AG09319 (cell line): ENCODE measurements at regions not wholly inside any gene's neighbourhood (a gene's known extent, or its start where the extent isn't known, plus 50 kb on each side); places are given as distances from the start of the nearest gene placed in this dataset.

Source experiments
- DNase-seq: peaks from one replicate; pipeline ENCODE4 v3.0.0-alpha.2; 2010; ENCODE audit warnings: low read depth; ENCODE audit errors: extremely low read depth
- CTCF ChIP-seq: IDR thresholded peaks from 2 replicates; pipeline ENCODE4 v1.5.1; 2011; ENCODE audit warnings: low read depth, mild to moderate bottlenecking, inconsistent platforms, low read length, moderate library complexity

DNA sequence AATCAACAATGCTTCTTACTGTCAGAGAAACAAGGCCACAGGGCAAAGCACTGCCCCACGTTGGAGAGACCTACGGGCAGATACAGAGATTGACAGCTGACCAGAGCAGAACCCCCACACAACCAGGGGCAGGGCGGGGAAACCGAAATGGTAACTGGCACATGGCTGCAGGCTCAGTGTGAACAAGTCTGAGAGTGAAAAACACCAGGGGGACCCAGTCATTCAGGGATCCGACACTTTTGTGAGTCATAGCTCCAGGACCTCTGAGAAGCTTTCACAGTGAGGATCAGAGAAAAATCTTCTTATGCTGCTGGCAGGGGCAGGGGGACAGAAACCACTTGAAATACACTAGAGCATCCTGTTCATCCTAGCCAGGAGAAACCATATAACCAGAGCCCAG lies 254.2 kb downstream of the C6orf118 start:
- no peak for DNase-seq
- no peak for TF ChIP-seq CTCF

DNA sequence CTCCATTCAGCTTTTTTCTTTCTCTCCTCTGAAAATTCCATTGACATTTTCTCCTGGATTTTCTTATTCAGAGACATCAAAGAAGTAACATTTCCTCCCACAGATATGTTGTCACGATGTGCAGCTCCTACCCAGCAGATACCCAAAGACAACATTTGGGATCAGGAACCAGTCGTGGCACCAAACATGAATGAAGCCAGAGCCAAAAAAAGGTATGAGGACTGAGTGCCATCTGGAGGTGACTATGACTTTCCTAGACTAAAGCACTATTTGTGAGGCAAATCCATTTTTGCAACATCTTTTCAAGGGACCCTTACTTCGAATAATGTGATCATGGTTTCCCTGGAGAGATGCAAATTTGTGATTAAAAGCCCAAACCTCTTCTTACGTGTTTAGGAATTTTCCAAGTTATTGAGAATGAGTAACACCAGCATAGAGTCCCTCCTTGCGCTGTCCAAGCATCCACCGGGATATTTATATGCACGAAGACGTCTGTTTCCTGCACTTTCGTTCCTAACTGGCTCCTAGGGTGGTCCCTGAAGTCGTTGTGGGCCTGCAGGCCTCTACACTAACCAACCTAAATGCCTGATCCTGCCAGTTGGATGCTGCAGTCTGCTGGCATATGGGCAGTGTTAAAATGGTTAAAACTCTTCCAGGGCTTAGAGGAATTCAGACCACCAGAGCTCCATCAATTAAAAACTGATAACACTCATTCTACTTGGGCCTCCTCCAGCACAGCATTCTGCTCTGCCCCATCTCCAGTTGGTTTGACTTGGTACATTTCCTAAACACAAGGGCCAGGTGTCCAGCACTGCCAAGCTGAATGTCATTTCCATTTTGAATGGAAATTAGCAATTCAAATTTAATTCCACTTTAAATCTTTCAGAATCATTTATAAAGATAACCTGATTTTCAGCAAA lies 256.6 kb downstream of the C6orf118 start:
- no peak for DNase-seq
- no peak for TF ChIP-seq CTCF

DNA sequence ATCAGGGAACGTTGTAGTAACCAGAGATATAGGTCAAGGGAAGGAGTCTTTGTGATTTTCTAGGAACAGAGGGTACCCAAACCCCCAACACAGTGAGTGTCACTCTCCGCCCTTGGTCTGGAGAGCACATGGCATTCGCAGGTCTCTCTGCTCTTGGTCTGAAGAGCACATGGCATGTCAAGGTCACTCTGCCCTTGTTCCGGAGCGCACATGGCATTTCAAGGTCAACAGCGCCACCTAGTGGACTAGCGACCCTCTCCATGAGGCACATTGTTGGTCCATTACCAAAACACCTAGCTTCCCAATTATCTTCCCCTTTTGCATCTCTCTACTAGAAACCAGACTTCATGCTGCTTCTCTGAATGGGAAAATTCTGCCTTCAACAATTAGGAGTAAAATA lies 260.0 kb downstream of the C6orf118 start:
- DNase-seq, result no peak
- peak; percentile 19 for TF ChIP-seq CTCF

DNA sequence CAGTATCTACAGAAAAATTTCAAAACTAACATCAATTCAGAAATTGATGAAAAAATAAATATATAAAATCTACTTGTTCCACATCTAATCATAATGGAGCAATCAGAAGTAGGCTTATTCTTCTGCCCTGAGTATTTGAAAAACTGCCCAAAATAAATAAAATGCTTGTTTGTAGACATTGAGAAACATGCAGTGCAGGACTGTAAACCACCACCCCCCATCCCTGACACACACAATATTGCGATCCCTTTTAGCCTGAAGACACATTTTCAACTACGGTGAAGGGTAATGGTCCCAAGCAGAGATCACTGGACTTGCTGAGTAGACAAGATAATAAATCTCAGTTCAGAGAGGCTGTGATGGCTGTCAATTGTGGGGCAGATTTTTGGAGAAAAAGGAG lies 261.5 kb downstream of the C6orf118 start:
- no peak for TF ChIP-seq CTCF
- no peak for DNase-seq

DNA sequence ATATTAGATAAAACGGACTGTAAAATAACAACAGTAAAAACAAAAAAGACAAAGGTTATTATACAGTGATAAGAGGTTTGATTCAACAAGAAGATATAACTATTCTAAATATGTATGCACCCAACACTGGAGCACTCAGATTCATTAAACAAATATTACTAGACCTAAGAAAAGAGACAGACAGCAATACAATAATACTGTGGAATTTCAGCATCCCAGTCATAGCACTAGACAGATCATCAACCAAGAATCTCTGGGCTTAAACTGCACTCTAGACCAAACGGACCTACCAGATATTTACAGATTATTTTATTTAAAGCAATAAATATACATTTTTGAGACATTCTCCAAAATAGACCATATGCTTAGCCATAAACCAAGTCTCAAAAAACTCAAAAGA lies 263.8 kb downstream of the C6orf118 start:
- TF ChIP-seq CTCF, result no peak
- DNase-seq, result no peak

DNA sequence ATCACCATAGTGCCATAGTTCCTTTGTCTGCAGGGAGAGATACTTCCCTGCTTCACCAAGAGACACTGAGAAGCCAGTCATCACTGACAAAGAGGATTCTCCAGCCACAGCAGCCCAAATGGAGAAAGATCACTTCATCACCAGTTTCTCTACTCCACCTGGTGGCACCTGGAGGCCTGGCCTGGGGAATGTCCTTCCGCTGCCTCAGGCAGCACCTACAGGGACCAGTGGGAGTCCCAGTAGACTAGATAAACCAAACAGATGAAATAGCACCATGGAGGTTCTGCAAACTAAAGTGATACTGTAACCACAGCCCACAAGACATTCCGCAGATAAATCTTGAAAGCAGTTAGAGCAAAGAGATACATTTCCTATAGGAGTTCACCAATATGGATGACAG lies 266.5 kb downstream of the C6orf118 start:
- TF ChIP-seq CTCF, result no peak
- no peak for DNase-seq

GRCh38 chr6:165040440-165040839 lies 269.0 kb downstream of the C6orf118 start:
- TF ChIP-seq CTCF, result no peak

More at GRCh38 chr6:165040440-165040839, 269.0 kb downstream of the C6orf118 start:
- no peak for DNase-seq
